ENCODE measurements at regions not wholly inside any gene's neighbourhood (a gene's known extent, or its start where the extent isn't known, plus 50 kb on each side); places are given as distances from the start of the nearest gene placed in this dataset.

DNA sequence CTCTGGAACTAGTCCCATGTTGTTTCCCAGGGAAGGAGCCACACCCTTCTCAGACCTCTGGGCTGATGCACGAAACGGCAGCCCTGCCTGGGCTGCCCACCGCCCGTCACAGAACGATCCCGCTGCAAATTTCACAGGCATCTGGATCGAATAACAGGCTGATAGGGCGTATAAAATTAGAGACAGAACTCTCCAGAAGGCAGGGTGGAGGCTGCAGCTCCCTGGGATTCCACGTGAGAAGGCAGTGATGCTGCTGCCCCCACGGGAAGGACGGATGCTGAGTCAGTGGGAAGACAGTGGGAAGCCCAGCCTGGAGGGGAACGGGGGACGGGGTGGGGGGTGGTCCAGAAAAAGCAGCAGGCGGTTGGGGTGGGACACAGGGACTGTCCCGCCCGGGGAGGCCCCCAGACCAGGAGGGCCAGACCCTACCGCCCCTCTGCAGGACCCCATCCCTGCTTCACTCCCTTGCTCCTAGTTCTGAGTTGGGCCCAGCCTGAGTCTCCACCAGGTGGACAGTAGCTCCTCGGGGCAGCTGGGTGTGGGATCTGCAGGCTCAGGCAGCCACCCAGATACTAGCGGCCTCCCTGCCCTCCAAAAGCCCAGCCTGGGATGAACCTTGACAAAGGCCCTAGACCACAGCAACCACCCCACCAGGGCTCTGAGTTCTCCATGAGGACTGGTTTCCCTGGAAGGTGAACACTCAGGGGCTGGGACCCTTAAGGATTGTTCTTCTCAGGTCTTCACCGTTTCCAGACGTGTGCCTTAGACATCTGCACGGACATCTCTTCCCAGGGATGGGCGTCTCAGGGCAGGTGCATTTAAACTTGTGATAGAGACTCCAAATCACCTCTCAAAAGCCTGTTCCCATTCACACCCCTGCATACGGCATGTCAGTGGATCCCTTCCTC, 117.8 kb downstream of the METRNL start:
- H4K20me1 ChIP-seq (ENCODE audit: insufficient read depth, low read length), result no peaks in the 10 kb centered on the region; the same call in 1 of the 2 replicates
- H3K4me1 ChIP-seq (ENCODE audit: insufficient read depth, low read length), result peaks cover 10% of the 10 kb centered on the region
- no peak overlapping the region for H3K4me3 ChIP-seq (ENCODE audit: low read depth in 1 of 2, low read length in 2 of 2)
- DNase-seq (no peak), ATAC-seq (ENCODE audit: insufficient read depth, low read depth) (no peak)
- no peak overlapping the region for H3K9ac ChIP-seq (ENCODE audit: low read depth, low read length)
- H3K9me3 ChIP-seq (ENCODE audit: insufficient read depth, low read length, severe bottlenecking), result no peaks in the 10 kb centered on the region
- no peaks in the 10 kb centered on the region for H3K36me3 ChIP-seq (ENCODE audit: insufficient read depth, low read length)
- TF ChIP-seq, protein P1, sequence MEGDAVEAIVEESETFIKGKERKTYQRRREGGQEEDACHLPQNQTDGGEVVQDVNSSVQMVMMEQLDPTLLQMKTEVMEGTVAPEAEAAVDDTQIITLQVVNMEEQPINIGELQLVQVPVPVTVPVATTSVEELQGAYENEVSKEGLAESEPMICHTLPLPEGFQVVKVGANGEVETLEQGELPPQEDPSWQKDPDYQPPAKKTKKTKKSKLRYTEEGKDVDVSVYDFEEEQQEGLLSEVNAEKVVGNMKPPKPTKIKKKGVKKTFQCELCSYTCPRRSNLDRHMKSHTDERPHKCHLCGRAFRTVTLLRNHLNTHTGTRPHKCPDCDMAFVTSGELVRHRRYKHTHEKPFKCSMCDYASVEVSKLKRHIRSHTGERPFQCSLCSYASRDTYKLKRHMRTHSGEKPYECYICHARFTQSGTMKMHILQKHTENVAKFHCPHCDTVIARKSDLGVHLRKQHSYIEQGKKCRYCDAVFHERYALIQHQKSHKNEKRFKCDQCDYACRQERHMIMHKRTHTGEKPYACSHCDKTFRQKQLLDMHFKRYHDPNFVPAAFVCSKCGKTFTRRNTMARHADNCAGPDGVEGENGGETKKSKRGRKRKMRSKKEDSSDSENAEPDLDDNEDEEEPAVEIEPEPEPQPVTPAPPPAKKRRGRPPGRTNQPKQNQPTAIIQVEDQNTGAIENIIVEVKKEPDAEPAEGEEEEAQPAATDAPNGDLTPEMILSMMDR (IDR thresholded peaks at IDR 0.05; ENCODE audit: borderline replicate concordance, extremely low read depth, low read length, poor library complexity, severe bottlenecking), result no peak
- no peak for TF ChIP-seq EZH2 (IDR thresholded peaks at IDR 0.05; ENCODE audit: borderline replicate concordance, low read depth, low read length, severe bottlenecking)
- H3K79me2 ChIP-seq (ENCODE audit: insufficient read depth, low read length), result no peaks in the 10 kb centered on the region
- peaks cover 24% of the 10 kb centered on the region for H3K27me3 ChIP-seq (ENCODE audit: insufficient read depth, low read length, poor library complexity)
- no peak overlapping the region for H3K4me2 ChIP-seq (ENCODE audit: insufficient read depth, low read length)
- H3K27ac ChIP-seq (ENCODE audit: low read length), result no peak overlapping the region
- no peak overlapping the region for H2AFZ ChIP-seq (ENCODE audit: low read depth, low read length)

DNA sequence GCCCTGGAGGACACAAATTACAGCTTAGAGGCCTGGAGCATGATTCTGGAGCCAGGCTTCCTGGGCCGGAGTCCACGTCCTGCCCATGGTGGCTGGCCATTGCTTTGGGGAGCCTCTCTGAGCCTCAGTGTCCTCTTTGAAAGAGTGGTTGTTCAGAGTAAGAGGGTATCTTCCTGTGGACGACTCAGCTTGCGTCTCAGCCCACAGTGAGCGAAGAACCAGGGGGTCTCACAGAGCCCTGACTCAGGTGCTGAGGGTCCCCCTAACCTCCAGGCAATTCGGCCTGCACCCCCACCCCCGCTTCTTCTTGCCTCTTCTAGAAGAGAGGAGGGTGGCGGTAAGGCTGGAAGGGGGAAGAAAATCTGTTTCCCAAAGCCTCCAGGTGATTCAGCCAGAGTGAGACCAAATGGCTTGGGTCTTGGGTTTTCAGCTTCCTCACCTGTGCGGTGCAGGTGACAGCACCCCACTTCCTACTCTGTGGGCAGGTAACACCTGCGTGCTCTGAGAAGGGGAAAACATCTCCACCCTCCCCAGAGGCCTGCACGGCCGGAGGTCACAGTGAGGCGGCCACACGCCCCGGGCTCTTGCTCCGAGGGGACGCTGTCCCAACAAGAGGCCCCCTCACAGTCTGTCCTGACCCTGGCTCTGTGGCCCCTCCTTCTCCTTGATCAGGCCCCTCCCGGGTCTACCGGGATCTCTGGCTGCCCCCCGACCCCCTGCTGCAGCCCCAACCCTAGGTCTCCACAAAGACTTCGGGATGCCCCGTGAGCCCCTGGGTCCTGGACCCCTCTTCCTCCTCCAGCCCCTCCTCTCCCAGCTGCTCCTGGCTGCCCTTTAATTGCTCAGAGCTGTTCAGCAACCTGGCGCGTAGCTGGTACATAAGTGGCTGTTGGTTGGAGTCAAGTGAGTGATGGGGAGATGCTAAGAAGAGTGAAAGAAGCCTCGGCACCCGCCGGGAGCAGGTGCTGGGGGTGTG, 119.2 kb downstream of the METRNL start:
- Histone ChIP-seq H4K20me1 (ENCODE audit: insufficient read depth, low read length) (no peaks in the 10 kb centered on the region; the same call in 1 of the 2 replicates), H3K4me2 (ENCODE audit: insufficient read depth, low read length) (no peak overlapping the region), H3K79me2 (ENCODE audit: insufficient read depth, low read length) (no peaks in the 10 kb centered on the region), H3K36me3 (ENCODE audit: insufficient read depth, low read length) (no peaks in the 10 kb centered on the region), H3K4me3 (ENCODE audit: low read depth in 1 of 2, low read length in 2 of 2) (no peak overlapping the region), H3K9me3 (ENCODE audit: insufficient read depth, low read length, severe bottlenecking) (no peaks in the 10 kb centered on the region), H3K27me3 (ENCODE audit: insufficient read depth, low read length, poor library complexity) (peaks cover 24% of the 10 kb centered on the region), H3K27ac (ENCODE audit: low read length) (no peak overlapping the region), H3K4me1 (ENCODE audit: insufficient read depth, low read length) (peaks cover 6% of the 10 kb centered on the region), H2AFZ (ENCODE audit: low read depth, low read length) (no peak overlapping the region), H3K9ac (ENCODE audit: low read depth, low read length) (no peak overlapping the region)
- no peak for TF ChIP-seq EZH2 (IDR thresholded peaks at IDR 0.05; ENCODE audit: borderline replicate concordance, low read depth, low read length, severe bottlenecking)
- ATAC-seq (ENCODE audit: insufficient read depth, low read depth), result no peak
- DNase-seq, result no peak

DNA sequence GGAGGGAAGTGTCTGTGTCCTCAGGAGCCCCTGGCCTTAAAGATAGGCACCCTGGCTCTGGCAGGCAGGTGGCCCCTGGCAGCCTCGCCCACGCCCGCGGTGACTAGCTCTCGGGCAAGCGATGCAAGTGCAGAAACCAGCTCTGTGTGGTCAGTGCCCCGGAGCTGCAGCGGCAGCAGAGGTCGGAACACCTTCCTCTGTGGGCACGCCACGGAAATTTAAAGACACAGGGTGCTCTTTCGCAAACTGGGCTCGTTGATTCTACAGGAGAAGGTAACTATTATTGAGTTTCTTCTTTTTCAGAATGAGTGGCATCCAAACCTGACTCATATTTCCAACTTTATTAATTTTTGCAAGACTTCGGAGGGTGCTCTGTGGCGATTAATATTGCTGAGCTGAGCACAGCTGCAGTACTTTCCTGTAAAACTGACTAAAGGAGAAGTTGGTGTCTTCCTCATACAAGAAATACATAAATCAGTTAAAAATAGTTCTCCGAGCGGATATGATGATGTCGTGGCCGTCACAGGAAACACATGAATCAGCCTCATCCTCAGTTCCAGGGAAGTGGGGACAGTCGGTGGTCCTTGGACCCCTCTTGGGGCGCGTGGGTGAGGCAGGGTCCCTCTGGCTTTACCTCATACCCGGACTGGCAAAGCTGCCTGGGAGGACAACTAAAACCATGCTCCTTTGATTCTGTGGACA, 120.2 kb downstream of the METRNL start:
- H3K9me3 ChIP-seq (ENCODE audit: insufficient read depth, low read length, severe bottlenecking), result no peaks in the 10 kb centered on the region
- no peak overlapping the region for H2AFZ ChIP-seq (ENCODE audit: low read depth, low read length)

More for the DNA sequence above, 120.2 kb downstream of the METRNL start:
- DNase-seq, result no peak
- Histone ChIP-seq H3K4me3 (ENCODE audit: low read depth in 1 of 2, low read length in 2 of 2) (no peak overlapping the region), H3K4me1 (ENCODE audit: insufficient read depth, low read length) (no peaks in the 10 kb centered on the region), H3K79me2 (ENCODE audit: insufficient read depth, low read length) (no peaks in the 10 kb centered on the region), H3K36me3 (ENCODE audit: insufficient read depth, low read length) (no peaks in the 10 kb centered on the region), H3K27me3 (ENCODE audit: insufficient read depth, low read length, poor library complexity) (peaks cover 24% of the 10 kb centered on the region), H3K4me2 (ENCODE audit: insufficient read depth, low read length) (no peak overlapping the region), H3K27ac (ENCODE audit: low read length) (no peak overlapping the region), H3K9ac (ENCODE audit: low read depth, low read length) (no peak overlapping the region), H4K20me1 (ENCODE audit: insufficient read depth, low read length) (no peaks in the 10 kb centered on the region)
- peak; percentile 10 for TF ChIP-seq EZH2 (IDR thresholded peaks at IDR 0.05; ENCODE audit: borderline replicate concordance, low read depth, low read length, severe bottlenecking)
- TF ChIP-seq, protein P1 (IDR thresholded peaks at IDR 0.05; ENCODE audit: borderline replicate concordance, extremely low read depth, low read length, poor library complexity, severe bottlenecking), result no peak
- no peak for ATAC-seq (ENCODE audit: insufficient read depth, low read depth)

Data from DND-41 (cell line).